ENCODE measurements at regions not wholly inside any gene's neighbourhood (a gene's known extent, or its start where the extent isn't known, plus 50 kb on each side); places are given as distances from the start of the nearest gene placed in this dataset.

- TF ChIP-seq CTCF (IDR thresholded peaks at IDR 0.05), result no peak
- no peak for TF ChIP-seq POLR2A (IDR thresholded peaks at IDR 0.05)
Observed at GRCh38 chr5:124647352-124647751, 99.1 kb downstream of the ZNF608 start.
